NB4 (cell line): ENCODE measurements at regions not wholly inside any gene's neighbourhood (a gene's known extent, or its start where the extent isn't known, plus 50 kb on each side); places are given as distances from the start of the nearest gene placed in this dataset.

Experiments used
- CTCF ChIP-seq: IDR thresholded peaks from one replicate; pipeline ENCODE4 v1.5.1; 2012; ENCODE audit warnings: low read depth, low read length
- POLR2A ChIP-seq: IDR thresholded peaks from 2 replicates; pipeline ENCODE4 v1.6.1; 2011; ENCODE audit warnings: mild to moderate bottlenecking; ENCODE audit not compliant: insufficient read length; ENCODE audit errors: extremely low read depth

GRCh38 chr10:22148961-22149360 is 68.9 kb downstream of the EBLN1 start:
- no peak for TF ChIP-seq CTCF
- TF ChIP-seq POLR2A = no peak
